Activated T-cell treated with anti-CD3 and anti-CD28 coated beads, Interleukin-2, amount 50 U/mL, for 4 hours (primary cell): ENCODE measurements at regions not wholly inside any gene's neighbourhood (a gene's known extent, or its start where the extent isn't known, plus 50 kb on each side); places are given as distances from the start of the nearest gene placed in this dataset.

Source experiments
- ATAC-seq, 2 donors: fragments of 200-7000 bp; cut with Tn5 transposase; one replicate each; pipeline ENCODE4 v1.10.0; 2021
- DNase-seq: peaks from one replicate; pipeline ENCODE4 v3.0.0-alpha.2; 2020
- H3K27me3 Mint-ChIP-seq: one replicate; pipeline ENCODE4 v1.8.0; 2021; ENCODE audit warnings: low read depth, mixed read lengths
- H3K36me3 Mint-ChIP-seq: one replicate; pipeline ENCODE4 v1.8.0; 2022; ENCODE audit warnings: mixed read lengths; ENCODE audit not compliant: insufficient read depth
- H3K4me1 Mint-ChIP-seq: one replicate; pipeline ENCODE4 v1.8.0; 2021; ENCODE audit warnings: low read depth, mixed read lengths
- H3K4me3 Mint-ChIP-seq: one replicate; pipeline ENCODE4 v1.8.0; 2021; ENCODE audit warnings: mild to moderate bottlenecking, moderate library complexity, mixed read lengths
- H3K9me3 Mint-ChIP-seq: one replicate; pipeline ENCODE4 v1.8.0; 2021; ENCODE audit warnings: mixed read lengths

DNA sequence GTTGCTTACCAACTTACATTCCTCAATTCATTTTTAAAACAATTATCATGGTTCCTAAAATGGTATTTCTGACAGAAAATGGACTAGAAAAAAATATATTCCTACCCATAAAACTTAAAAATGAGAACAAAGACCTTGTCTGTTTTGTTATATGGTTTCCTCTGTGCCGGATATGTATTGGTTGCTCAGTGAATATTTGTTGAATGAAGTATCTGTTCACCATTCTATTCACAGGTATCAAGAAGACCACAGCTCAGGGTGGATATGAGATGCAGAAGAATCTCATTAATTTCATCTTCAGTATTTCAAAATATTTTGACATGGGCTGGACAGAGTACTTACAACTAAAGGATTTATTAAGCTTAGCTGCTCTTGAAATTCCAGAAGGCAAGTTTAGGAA lies 58.1 kb downstream of the TUSC7 start:
- no peak for DNase-seq
- Mint-ChIP-seq H3K4me3 (no peak overlapping the region), H3K9me3 (no peaks in the 10 kb centered on the region), H3K36me3 (no peaks in the 10 kb centered on the region), H3K4me1 (no peaks in the 10 kb centered on the region), H3K27me3 (no peaks in the 10 kb centered on the region)
- no peak for ATAC-seq

DNA sequence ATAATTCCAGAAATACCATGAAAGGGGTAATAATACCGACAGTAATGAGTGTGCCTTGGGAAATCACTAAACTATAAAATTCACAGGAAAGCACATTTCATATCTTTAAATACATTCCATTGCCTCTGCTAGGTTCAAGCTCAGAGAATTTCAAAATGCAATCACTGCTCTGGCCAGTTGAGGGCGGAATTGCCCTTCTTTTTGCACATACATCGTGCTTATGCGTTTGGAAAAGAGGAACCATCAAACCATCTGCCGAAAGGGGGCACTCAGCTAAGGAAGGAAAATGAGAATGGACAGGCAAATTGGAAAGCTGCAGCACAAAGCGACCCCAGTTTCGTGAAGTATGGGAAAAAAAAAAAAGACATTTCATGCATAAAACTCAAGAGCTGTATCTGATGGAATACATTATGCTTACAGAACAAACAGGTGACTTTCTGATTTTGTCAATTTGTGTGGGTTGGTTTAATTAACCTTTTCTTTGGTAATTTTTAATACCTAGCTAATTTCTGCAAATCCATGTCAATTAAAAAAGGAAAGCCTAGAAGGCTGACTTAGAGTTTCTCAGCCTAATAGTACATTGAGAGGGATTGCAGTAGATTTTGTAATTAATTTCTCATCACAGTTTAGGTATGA lies 61.4 kb downstream of the TUSC7 start:
- DNase-seq (no peak), ATAC-seq (no peak)
- H3K4me1 Mint-ChIP-seq = no peaks in the 10 kb centered on the region
- no peak overlapping the region for H3K4me3 Mint-ChIP-seq
- H3K9me3 Mint-ChIP-seq = no peaks in the 10 kb centered on the region
- no peaks in the 10 kb centered on the region for H3K36me3 Mint-ChIP-seq
- no peaks in the 10 kb centered on the region for H3K27me3 Mint-ChIP-seq

DNA sequence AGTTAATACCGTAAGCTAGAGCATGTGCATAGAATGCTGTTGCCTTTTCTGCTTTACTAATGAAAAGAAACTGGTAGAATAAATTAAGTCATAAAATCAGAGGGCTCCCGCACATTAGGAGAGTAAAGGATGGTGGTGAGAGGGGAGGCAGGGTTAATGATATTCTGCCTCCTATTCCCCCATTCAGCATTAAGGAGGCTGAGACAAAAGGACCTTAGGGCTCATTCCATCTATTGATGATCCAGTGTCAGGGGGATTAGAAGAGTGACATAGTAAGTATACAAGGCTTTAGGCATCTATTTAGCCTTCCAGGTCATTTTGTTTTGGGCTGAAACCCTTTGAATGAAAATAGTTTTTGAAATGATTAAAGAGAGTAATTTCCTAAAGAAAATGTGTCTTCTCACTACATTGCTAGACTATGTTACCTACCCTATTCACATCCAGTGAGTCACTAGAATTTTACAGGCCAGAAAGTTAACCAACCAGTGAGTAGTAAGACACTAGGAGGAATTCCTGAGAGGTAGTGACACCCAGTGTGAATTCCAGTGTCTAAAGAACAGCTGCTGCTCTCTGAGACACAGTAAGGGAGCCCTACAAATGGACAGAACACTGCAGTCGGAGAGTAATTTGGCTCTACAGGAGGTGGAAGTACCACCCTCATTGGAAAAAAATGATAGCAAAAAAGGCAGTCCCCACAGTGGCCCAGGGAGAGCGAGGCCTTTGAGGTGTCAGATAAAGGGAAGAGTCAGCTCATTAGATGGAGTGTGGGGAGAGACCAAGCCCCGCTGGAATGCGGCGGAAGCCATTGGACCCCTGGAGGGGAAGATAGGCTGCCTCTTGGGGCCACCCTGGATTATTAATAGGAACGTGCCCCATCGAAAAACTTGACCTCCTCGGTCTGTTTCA lies 67.6 kb downstream of the TUSC7 start:
- Mint-ChIP-seq H3K36me3 (no peaks in the 10 kb centered on the region), H3K4me3 (no peak overlapping the region), H3K4me1 (no peaks in the 10 kb centered on the region), H3K27me3 (no peaks in the 10 kb centered on the region), H3K9me3 (no peaks in the 10 kb centered on the region)
- DNase-seq (no peak), ATAC-seq (no peak)

DNA sequence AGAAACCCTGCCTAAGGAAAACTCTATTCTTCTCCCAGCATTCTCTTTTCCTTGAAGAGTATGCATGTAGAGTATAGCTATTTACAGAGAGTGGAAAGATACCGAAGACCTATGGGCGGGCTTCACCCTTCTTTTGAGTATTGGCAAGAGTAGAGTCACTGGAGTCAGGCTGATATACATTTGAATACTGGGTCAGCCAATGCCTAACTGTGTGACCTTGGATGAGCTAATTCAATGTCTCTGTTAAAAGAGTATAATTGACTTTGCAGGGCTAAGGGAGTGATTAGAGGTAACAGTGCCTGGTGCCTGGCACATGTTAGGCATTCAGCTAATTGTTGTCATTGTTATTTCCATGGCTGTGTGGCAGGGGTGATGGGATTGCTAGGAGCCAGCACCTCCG lies 75.6 kb downstream of the TUSC7 start:
- Mint-ChIP-seq H3K27me3 (no peaks in the 10 kb centered on the region), H3K4me3 (no peak overlapping the region), H3K9me3 (no peaks in the 10 kb centered on the region), H3K36me3 (no peaks in the 10 kb centered on the region), H3K4me1 (no peaks in the 10 kb centered on the region)
- no peak for ATAC-seq
- DNase-seq = no peak

DNA sequence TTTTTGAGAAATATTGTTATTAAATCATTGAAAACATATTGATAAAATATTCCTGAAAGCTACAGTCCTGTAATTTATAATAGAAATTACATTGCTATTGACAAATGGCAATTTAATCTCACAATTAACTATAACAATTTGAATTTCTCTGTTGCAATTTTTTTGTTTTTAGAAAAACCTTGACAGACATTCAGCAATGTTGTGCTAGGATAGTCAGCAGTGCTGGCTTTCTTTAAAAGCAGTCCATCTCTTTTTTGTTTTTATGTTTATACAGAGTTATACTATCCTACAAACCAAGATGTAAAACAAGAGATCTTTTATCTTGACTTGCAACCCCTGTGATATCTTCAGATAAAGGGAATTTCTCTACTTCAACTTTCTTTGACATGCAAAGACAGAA lies 93.1 kb downstream of the TUSC7 start:
- no peak for ATAC-seq
- DNase-seq = no peak
- Mint-ChIP-seq H3K9me3 (peaks cover 8% of the 10 kb centered on the region), H3K4me3 (no peak overlapping the region), H3K4me1 (no peaks in the 10 kb centered on the region), H3K36me3 (no peaks in the 10 kb centered on the region), H3K27me3 (no peaks in the 10 kb centered on the region)

DNA sequence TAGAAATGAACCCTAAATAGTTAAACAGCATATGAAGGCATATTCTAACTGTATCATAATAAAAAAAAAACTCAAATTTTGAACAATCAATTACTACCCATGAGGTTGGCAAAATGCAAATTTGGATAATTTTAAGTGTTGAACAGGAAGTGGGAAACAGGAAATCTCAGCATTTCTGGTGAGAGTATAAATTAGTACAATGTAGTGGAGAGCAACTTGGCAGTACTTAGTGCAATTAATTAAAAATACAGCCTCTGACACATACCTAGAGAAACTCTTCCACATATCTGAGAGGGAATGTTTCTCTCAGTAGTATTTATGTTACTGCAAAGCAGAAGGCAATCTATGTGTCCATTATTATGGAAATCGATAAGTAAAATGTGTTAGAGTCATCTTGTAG lies 96.8 kb downstream of the TUSC7 start:
- no peaks in the 10 kb centered on the region for H3K27me3 Mint-ChIP-seq
- ATAC-seq = no peak
- no peaks in the 10 kb centered on the region for H3K36me3 Mint-ChIP-seq
- DNase-seq = no peak
- peaks cover 8% of the 10 kb centered on the region for H3K9me3 Mint-ChIP-seq
- no peak overlapping the region for H3K4me3 Mint-ChIP-seq
- no peaks in the 10 kb centered on the region for H3K4me1 Mint-ChIP-seq

DNA sequence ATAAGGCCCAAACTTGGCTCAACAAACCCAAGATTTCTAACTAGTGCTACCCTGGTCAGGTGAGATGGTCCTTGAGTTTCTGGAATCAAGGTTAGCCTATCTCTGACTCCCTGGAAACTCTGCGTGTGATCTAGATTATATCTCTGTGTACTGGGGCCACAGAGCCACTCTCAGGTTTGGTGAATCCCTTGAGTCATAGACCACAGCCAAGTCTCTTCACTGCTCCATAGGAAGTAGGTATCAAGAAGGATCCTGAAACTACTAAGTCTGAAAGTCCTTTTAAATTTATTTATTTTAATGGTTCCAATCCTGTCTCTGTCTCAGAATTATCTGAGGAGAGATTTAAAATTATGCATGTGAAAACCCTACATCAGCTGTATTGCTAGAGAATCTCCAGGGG lies 99.1 kb downstream of the TUSC7 start:
- Mint-ChIP-seq H3K4me3 (no peak overlapping the region), H3K9me3 (no peaks in the 10 kb centered on the region), H3K27me3 (no peaks in the 10 kb centered on the region), H3K4me1 (no peaks in the 10 kb centered on the region), H3K36me3 (no peaks in the 10 kb centered on the region)
- no peak for DNase-seq
- no peak for ATAC-seq

DNA sequence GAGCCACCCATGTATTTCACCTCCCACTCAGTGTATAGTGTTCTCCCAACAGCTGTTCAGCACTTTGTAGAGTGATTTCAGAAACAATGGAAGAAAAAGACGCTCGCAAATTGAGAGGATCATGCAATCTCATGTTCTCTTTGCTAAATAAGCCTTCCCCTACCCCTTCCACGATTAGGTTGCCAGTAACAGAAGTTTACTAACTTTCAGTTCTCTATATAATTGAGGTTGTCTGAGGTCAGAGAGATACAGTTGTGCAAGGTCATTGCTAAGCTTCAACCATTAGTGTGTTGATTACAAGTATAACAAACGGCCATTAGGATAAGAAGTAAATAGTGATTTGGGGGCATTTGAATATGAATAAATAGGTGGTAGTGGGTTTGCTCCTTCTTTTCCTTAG lies 99.6 kb downstream of the TUSC7 start:
- ATAC-seq (no peak), DNase-seq (no peak)
- Mint-ChIP-seq H3K9me3 (no peaks in the 10 kb centered on the region), H3K27me3 (no peaks in the 10 kb centered on the region), H3K4me1 (no peaks in the 10 kb centered on the region), H3K4me3 (no peak overlapping the region), H3K36me3 (no peaks in the 10 kb centered on the region)

DNA sequence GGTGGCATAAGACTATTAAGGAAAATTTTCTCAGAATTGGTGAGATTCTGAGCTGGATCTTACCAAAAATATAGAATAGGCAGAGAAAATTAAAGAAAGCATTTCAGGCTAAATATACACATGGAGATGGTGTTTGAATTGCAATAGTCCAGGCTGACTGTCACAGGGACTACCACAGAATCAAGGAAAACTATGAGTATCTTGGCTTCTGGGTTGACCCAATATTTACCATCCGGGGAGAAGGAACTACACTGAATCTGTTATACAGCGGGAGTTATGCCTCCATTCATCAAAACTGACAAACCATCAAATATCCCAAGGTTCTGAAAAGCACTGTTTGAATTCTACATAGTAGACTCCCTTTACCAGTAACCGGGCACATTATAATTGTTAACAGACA lies 102.2 kb downstream of the TUSC7 start:
- H3K4me3 Mint-ChIP-seq = no peak overlapping the region
- DNase-seq = no peak
- H3K36me3 Mint-ChIP-seq = no peaks in the 10 kb centered on the region
- H3K27me3 Mint-ChIP-seq = no peaks in the 10 kb centered on the region
- no peaks in the 10 kb centered on the region for H3K9me3 Mint-ChIP-seq
- H3K4me1 Mint-ChIP-seq = no peaks in the 10 kb centered on the region
- ATAC-seq = no peak

DNA sequence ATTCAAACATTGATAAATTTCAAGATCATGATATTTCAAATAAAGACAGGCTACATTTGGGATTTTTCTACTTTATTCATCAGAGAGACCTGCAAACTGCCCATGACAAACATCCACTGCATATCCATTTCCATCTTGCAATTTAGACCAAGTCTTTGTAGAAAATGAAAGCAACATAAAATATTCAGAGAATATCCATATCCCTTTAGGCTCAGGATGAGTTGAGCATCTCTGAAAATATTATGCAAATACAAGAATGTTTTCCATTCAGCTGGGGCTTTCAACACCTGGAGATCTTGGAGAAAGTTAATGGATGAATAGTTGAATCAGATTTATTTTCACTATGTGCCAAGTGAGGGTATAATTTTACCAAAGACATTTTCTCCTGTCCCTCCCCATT lies 103.4 kb downstream of the TUSC7 start:
- H3K9me3 Mint-ChIP-seq = no peaks in the 10 kb centered on the region

DNA sequence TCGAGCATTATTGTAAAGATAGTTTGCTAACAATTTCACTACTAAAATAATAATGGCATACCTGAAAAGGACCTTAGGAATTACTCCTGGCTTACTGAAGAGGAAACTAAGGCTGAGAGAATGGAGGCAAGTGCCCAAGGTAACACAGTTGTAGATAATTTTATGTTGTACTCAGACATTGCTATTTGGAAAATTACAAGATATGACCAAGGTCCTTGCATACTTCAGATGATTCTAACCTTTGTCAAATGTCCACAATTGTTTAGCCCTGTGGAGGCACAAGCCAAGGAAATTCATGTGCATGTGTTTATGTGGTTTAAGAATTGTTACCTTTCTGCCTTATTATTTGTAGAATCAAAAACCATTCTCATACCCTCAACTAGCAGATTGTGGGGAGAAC lies 105.7 kb downstream of the TUSC7 start:
- DNase-seq (no peak), ATAC-seq (no peak)
- H3K36me3 Mint-ChIP-seq = no peaks in the 10 kb centered on the region
- no peaks in the 10 kb centered on the region for H3K27me3 Mint-ChIP-seq
- H3K4me1 Mint-ChIP-seq = no peaks in the 10 kb centered on the region
- no peak overlapping the region for H3K4me3 Mint-ChIP-seq
- H3K9me3 Mint-ChIP-seq = no peaks in the 10 kb centered on the region

More for the DNA sequence above, 103.4 kb downstream of the TUSC7 start:
- H3K4me1 Mint-ChIP-seq = no peaks in the 10 kb centered on the region
- no peaks in the 10 kb centered on the region for H3K27me3 Mint-ChIP-seq
- ATAC-seq (no peak), DNase-seq (no peak)
- no peaks in the 10 kb centered on the region for H3K36me3 Mint-ChIP-seq
- no peak overlapping the region for H3K4me3 Mint-ChIP-seq

DNA sequence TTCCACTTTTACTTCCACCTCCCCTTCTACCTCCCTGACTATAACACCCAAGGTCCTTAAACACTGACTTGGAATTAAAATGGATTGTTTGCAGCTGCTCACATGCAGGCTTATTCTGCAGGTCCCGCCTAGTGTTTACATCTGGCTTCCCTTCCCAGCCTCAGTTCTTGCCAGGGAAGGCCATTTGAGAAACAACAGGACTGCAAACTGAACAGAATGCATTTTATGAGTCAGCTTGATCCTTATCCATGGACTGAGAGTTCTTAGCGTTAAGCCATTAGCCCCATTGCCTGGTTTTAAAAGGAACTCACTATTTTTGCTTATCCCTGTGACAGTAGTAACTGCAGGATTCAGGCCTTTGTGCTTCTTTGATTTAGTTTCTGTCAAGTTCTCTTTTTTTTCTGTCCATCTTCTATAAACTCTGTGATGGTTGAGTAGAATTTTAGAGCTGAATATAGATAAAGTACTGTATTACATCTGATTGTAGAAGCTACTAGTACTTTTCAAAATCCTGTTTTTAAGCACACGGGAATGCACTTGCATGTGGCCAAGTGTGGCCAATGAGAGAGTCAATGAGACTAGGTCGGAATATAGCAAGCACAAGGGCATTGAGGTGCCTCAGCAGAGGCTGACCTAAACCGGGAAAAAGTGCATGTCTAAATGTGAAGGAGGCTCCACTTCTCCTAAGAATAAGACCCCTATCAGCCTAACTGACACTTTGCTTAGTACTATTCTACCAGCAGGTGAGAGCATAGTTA lies 106.4 kb downstream of the TUSC7 start:
- Mint-ChIP-seq H3K4me3 (no peak overlapping the region), H3K27me3 (no peaks in the 10 kb centered on the region), H3K36me3 (no peaks in the 10 kb centered on the region), H3K9me3 (no peaks in the 10 kb centered on the region), H3K4me1 (no peaks in the 10 kb centered on the region)
- no peak for DNase-seq
- ATAC-seq = no peak

DNA sequence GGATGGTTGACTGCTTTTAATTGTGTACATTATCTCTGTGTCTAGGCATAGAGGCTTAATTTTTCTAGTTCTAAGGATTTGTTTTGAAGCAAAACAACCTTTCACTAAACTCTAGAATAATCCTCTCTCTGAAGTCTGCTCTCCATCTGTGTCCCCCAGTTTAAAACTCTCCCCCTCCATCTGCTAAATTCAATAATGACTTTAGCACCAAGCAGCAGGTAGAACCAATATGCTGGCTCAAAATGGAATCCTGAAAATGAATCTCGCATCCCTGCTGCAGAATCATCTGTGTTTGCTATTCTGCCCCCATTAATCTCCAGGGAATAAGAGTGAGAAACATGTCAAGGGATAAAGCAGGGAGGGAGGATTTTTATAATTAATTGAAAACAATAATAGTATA lies 111.8 kb downstream of the TUSC7 start:
- no peak for ATAC-seq
- H3K27me3 Mint-ChIP-seq = no peaks in the 10 kb centered on the region
- H3K9me3 Mint-ChIP-seq = peaks cover 3% of the 10 kb centered on the region
- H3K4me3 Mint-ChIP-seq = no peak overlapping the region
- H3K36me3 Mint-ChIP-seq = no peaks in the 10 kb centered on the region
- DNase-seq = no peak
- H3K4me1 Mint-ChIP-seq = no peaks in the 10 kb centered on the region

DNA sequence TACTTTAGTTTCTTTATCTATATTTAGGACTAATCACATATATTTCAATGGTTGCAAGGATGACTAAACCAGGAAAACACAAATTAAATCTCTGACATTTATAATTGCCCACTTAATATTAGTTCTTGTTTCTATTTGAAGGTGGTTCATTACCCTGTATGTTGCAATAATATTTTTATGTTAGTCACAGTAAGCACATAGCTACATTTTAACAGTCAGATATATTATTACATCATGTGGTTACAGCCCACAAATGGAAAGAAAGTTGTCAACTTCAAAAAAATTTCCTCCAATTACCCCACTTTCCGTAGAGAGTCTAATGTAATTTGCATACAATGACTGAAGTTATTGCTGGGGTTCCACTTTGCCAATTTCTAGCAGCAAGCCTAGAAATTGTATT lies 114.6 kb downstream of the TUSC7 start:
- no peaks in the 10 kb centered on the region for H3K4me1 Mint-ChIP-seq
- no peaks in the 10 kb centered on the region for H3K36me3 Mint-ChIP-seq
- DNase-seq (no peak), ATAC-seq (no peak)
- H3K4me3 Mint-ChIP-seq = no peak overlapping the region
- no peaks in the 10 kb centered on the region for H3K27me3 Mint-ChIP-seq
- H3K9me3 Mint-ChIP-seq = peaks cover 3% of the 10 kb centered on the region

DNA sequence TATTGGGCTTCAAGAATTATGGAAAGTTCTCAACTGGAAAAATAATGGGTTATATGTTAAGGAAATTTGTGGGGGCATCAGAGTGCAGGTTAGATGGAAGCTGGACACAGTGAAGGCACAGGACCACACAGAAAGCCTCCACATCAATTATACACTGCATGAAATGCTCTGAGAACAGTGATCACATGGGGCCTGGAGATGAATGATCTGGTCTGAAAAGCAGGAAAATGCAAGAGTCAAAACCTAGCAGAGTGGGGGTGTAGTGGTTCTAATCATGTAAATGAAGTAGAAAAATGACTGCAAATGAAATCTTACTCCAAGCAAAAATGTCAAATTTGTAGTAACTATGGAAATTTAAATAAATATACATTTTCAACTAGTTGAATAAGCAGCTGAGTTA lies 123.6 kb downstream of the TUSC7 start:
- Mint-ChIP-seq H3K36me3 (no peaks in the 10 kb centered on the region), H3K4me3 (no peak overlapping the region), H3K4me1 (no peaks in the 10 kb centered on the region), H3K27me3 (no peaks in the 10 kb centered on the region), H3K9me3 (no peaks in the 10 kb centered on the region)
- no peak for ATAC-seq
- DNase-seq = no peak
